ENCODE measurements at regions not wholly inside any gene's neighbourhood (a gene's known extent, or its start where the extent isn't known, plus 50 kb on each side); places are given as distances from the start of the nearest gene placed in this dataset.
"Not testable (repeated sequence)": the region's sequence is repeated elsewhere in the genome, so short reads cannot be mapped to it uniquely, and the experiment has no call there.

- TF ChIP-seq CTCF (IDR thresholded peaks at IDR 0.05); EP300 (IDR thresholded peaks at IDR 0.05); POLR2A (IDR thresholded peaks at IDR 0.05; ENCODE audit: low read depth); POLR2AphosphoS5 (IDR thresholded peaks at IDR 0.05): not testable (repeated sequence)
Measured at GRCh38 chr2:87280596-87281355, 259.1 kb upstream of the PLGLB1 start.

Measured in esophagus muscularis mucosa (tissue), 4 donors.